Natural killer cell (primary cell): ENCODE measurements at regions not wholly inside any gene's neighbourhood (a gene's known extent, or its start where the extent isn't known, plus 50 kb on each side); places are given as distances from the start of the nearest gene placed in this dataset.

Source experiments
- ATAC-seq, 3 donors: fragments of 150-1000 bp in 2 of 3; fragments of 200-7000 bp in 1 of 3; cut with Tn5 transposase; 1 replicate in 1 of 3; 2 replicates in 2 of 3; pipeline ENCODE4 v1.10.0; 2021; ENCODE audit warnings: mild to moderate bottlenecking in 2 of 3, moderate library complexity in 2 of 3
- DNase-seq, 2 donors: peaks; one replicate each; pipeline versions ENCODE4 v3.0.0 to v3.0.0-alpha.2; 2013 to 2021; ENCODE audit warnings: mixed read lengths in 1 of 2
- H3K27ac ChIP-seq: one replicate; pipeline ENCODE4 v1.5.1; 2013; ENCODE audit warnings: mild to moderate bottlenecking, low read length
- H3K27me3 ChIP-seq: one replicate; pipeline ENCODE4 v1.6.1; 2013; ENCODE audit warnings: low read length; ENCODE audit not compliant: control insufficient read depth, insufficient read depth
- H3K36me3 ChIP-seq: one replicate; pipeline ENCODE4 v1.6.1; 2013; ENCODE audit warnings: low read length; ENCODE audit not compliant: control insufficient read depth, insufficient read depth
- H3K4me1 ChIP-seq: one replicate; pipeline ENCODE4 v1.6.1; 2013; ENCODE audit warnings: low read length; ENCODE audit not compliant: control insufficient read depth, insufficient read depth
- H3K4me3 ChIP-seq: one replicate; pipeline ENCODE4 v1.5.1; 2013; ENCODE audit warnings: low read length
- H3K9me3 ChIP-seq: one replicate; pipeline ENCODE4 v1.6.1; 2013; ENCODE audit warnings: low read length; ENCODE audit not compliant: control insufficient read depth, insufficient read depth
- H3K27ac Mint-ChIP-seq, 2 donors: one replicate each; pipeline ENCODE4 v1.8.0; 2022; ENCODE audit warnings: mild to moderate bottlenecking in 2 of 2, mixed read lengths in 2 of 2, moderate library complexity in 1 of 2
- H3K27me3 Mint-ChIP-seq, 2 donors: one replicate each; pipeline ENCODE4 v1.8.0; 2022; ENCODE audit warnings: low read depth in 2 of 2, mixed read lengths in 2 of 2
- H3K36me3 Mint-ChIP-seq: one replicate; pipeline ENCODE4 v1.8.0; 2022; ENCODE audit warnings: mixed read lengths
- H3K4me1 Mint-ChIP-seq, 2 donors: one replicate each; pipeline ENCODE4 v1.8.0; 2022; ENCODE audit warnings: mixed read lengths in 2 of 2
- H3K4me3 Mint-ChIP-seq: one replicate; pipeline ENCODE4 v1.8.0; 2022; ENCODE audit warnings: mild to moderate bottlenecking, moderate library complexity, mixed read lengths
- H3K9me3 Mint-ChIP-seq, 2 donors: one replicate each; pipeline ENCODE4 v1.8.0; 2022; ENCODE audit warnings: mixed read lengths in 2 of 2
- CTCF ChIP-seq: fragments of 200-600 bp; IDR thresholded peaks from one replicate; pipeline ENCODE4 v1.8.0; 2022; ENCODE audit warnings: antibody characterized with exemption
- WGBS: methylation state at CpG from one replicate; pipeline ENCODE4 v1.1.7; 2013; ENCODE audit warnings: missing lambda C conversion rate; ENCODE audit not compliant: insufficient coverage; 5-methylcytosine and 5-hydroxymethylcytosine counted together
- intact Hi-C: fragments of 100-400 bp; cut with micrococcal nuclease; formaldehyde crosslinking; loops from one replicate; pipeline ENCODE4 v1.14.2; 2022

- Mint-ChIP-seq H3K27me3 (no peaks in the 10 kb centered on the region), H3K9me3 (peaks cover 0 to 6% of the 10 kb centered on the region in 2 donors), H3K27ac (peak overlapping the region; percentile 1 to 95), H3K36me3 (no peaks in the 10 kb centered on the region), H3K4me3 (no peak overlapping the region), H3K4me1 (peaks cover 32 to 42% of the 10 kb centered on the region in 2 donors)
- 69% methylated on average over 3 of the region's 4 CpGs for WGBS
- intact Hi-C loops: loop anchor here (5.0 to 10.0 kb wide), 3 partner anchors 77 to 421 kb away; partner anchors contain the start of gene HDAC7
- Histone ChIP-seq H3K27me3 (no peaks in the 10 kb centered on the region), H3K4me1 (peaks cover 34% of the 10 kb centered on the region), H3K9me3 (peaks cover 13% of the 10 kb centered on the region), H3K27ac (peak overlapping the region; percentile 13), H3K4me3 (no peak overlapping the region), H3K36me3 (no peaks in the 10 kb centered on the region)
- ATAC-seq (no peak), DNase-seq (peak in 1 of 2 donors; percentile 35)
- TF ChIP-seq CTCF: no peak
Observed at GRCh38 chr12:47394070-47394469, 311.8 kb downstream of the RPAP3 start.

GRCh38 chr12:47393403-47393790 lies 312.4 kb downstream of the RPAP3 start:
- intact Hi-C loops: loop anchor here (5.0 to 10.0 kb wide), 3 partner anchors 76 to 421 kb away; partner anchors contain the start of gene HDAC7
- peaks cover 0 to 6% of the 10 kb centered on the region in 2 donors for H3K9me3 Mint-ChIP-seq
- no peak for TF ChIP-seq CTCF
- Histone ChIP-seq H3K27ac (no peak overlapping the region), H3K27me3 (no peaks in the 10 kb centered on the region), H3K4me3 (no peak overlapping the region), H3K36me3 (no peaks in the 10 kb centered on the region), H3K4me1 (peaks cover 39% of the 10 kb centered on the region), H3K9me3 (peaks cover 13% of the 10 kb centered on the region)
- no peaks in the 10 kb centered on the region for H3K27me3 Mint-ChIP-seq
- peaks cover 38 to 45% of the 10 kb centered on the region in 2 donors for H3K4me1 Mint-ChIP-seq
- no peak for DNase-seq
- ATAC-seq: no peak
- no peaks in the 10 kb centered on the region for H3K36me3 Mint-ChIP-seq
- H3K27ac Mint-ChIP-seq: peak overlapping the region; percentile 89 to 95
- 50% methylated on average over 1 of the region's 4 CpGs for WGBS
- no peak overlapping the region for H3K4me3 Mint-ChIP-seq

GRCh38 chr12:47391566-47391965 lies 311.8 kb upstream of the AMIGO2 start:
- Mint-ChIP-seq H3K27me3 (no peaks in the 10 kb centered on the region), H3K4me1 (peaks cover 42 to 46% of the 10 kb centered on the region in 2 donors), H3K36me3 (no peaks in the 10 kb centered on the region), H3K4me3 (peak overlapping the region; percentile 82), H3K27ac (peak overlapping the region; percentile 89 to 95), H3K9me3 (peaks cover 0 to 5% of the 10 kb centered on the region in 2 donors)
- TF ChIP-seq CTCF: no peak
- ATAC-seq (peak; percentile 80 to 90 (median 89)), DNase-seq (peak; percentile 60 to 86)
- Histone ChIP-seq H3K27me3 (no peaks in the 10 kb centered on the region), H3K9me3 (peaks cover 2% of the 10 kb centered on the region), H3K4me3 (no peak overlapping the region), H3K27ac (peak overlapping the region; percentile 70), H3K4me1 (peaks cover 29% of the 10 kb centered on the region), H3K36me3 (no peaks in the 10 kb centered on the region)
- intact Hi-C loops: loop anchor here (1.0 to 10.0 kb wide), 5 partner anchors 74 to 1176 kb away; partner anchors contain the start of gene HDAC7
- 41% methylated on average over 7 of the region's 7 CpGs for WGBS

DNA sequence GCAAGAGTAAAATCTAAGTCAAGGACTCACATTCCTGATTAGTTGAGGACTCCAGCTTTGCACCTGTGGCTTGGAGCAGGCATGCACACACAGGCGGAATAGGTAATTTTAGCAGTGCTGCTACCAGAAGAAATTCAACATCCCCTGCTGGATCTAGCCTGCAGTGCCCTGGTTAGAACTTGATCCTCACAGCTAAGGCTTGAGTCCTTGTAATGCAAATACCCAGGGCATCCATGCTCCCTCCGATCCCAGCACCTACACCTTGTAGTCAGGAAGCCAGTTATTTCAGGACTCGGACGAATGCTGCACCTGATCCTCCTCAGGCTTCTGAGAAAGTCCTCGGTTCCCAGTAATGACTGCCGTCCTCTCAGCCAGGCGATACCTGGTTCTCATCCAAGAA lies 309.0 kb upstream of the AMIGO2 start:
- no peaks in the 10 kb centered on the region for H3K36me3 Mint-ChIP-seq
- H3K9me3 ChIP-seq: no peaks in the 10 kb centered on the region
- peaks cover 0 to 2% of the 10 kb centered on the region in 2 donors for H3K9me3 Mint-ChIP-seq
- H3K36me3 ChIP-seq: no peaks in the 10 kb centered on the region
- TF ChIP-seq CTCF: no peak
- intact Hi-C loops: no loop called here
- H3K4me1 ChIP-seq: peaks cover 29% of the 10 kb centered on the region
- DNase-seq (no peak), ATAC-seq (no peak)
- WGBS: 97% methylated on average over 7 of the region's 7 CpGs
- H3K4me3 ChIP-seq: no peak overlapping the region
- peak overlapping the region; percentile 82 to 95 for H3K27ac Mint-ChIP-seq
- H3K27me3 ChIP-seq: no peaks in the 10 kb centered on the region
- H3K4me1 Mint-ChIP-seq: peaks cover 37 to 46% of the 10 kb centered on the region in 2 donors
- H3K4me3 Mint-ChIP-seq: no peak overlapping the region
- H3K27ac ChIP-seq: no peak overlapping the region
- H3K27me3 Mint-ChIP-seq: no peaks in the 10 kb centered on the region
